ENCODE measurements at regions not wholly inside any gene's neighbourhood (a gene's known extent, or its start where the extent isn't known, plus 50 kb on each side); places are given as distances from the start of the nearest gene placed in this dataset.
A peak's percentile ranks its signal among the peaks of the same experiment; 100 is the strongest.

GRCh38 chr3:118742760-118743159 lies 291.9 kb downstream of the IGSF11 start:
- no peak for FAIRE-seq
- DNase-seq (ENCODE audit: insufficient read length, low spot score), result no peak
- no peak for TF ChIP-seq CTCF (IDR thresholded peaks at IDR 0.05; ENCODE audit: insufficient read depth, missing control alignments)

- DNase-seq (ENCODE audit: insufficient read length, low spot score) (no peak), FAIRE-seq (no peak)
- no peak for TF ChIP-seq CTCF (IDR thresholded peaks at IDR 0.05; ENCODE audit: insufficient read depth, missing control alignments)
Measured at GRCh38 chr3:118744186-118744585, 290.5 kb downstream of the IGSF11 start.

- FAIRE-seq (no peak), DNase-seq (ENCODE audit: insufficient read length, low spot score) (no peak)
- TF ChIP-seq CTCF (IDR thresholded peaks at IDR 0.05; ENCODE audit: insufficient read depth, missing control alignments), result no peak
Measured at GRCh38 chr3:118754406-118755252, 280.0 kb downstream of the IGSF11 start.

GRCh38 chr3:118755253-118755801 lies 279.3 kb downstream of the IGSF11 start:
- no peak for FAIRE-seq
- no peak for TF ChIP-seq CTCF (IDR thresholded peaks at IDR 0.05; ENCODE audit: insufficient read depth, missing control alignments)
- no peak for DNase-seq (ENCODE audit: insufficient read length, low spot score)

DNA sequence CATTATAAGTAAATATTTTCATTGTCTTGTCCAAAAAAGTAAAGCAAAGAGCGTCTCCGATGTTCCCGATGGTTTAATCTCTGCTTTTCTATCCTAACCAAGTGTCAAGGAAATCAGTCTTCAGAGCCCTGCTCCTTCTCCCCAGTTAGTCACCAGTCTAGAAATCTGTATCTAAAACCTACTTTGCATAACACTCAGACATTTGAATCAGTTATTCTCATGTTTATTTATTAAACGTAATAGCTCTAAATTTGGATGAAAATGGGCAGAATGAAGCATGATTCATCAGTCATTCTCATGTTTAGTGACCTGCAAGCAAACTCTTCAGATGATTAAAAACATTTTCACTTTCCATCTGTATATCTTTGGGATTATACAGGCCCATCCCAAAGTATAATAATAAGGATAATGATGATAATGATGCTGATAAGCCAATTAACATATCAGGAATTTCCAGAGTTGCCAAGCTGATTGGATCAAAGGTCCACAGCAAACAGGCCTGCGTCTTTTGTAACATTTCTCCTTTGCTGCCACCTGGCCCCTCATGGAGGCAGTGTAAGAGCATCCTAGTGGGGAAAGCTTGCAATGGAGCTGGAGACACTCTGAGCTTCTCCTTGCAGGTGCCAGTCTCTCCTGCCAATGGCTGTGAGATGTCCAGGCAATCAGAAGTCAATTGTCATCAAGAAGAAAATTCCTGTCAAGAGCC lies 273.9 kb downstream of the IGSF11 start:
- DNase-seq (ENCODE audit: insufficient read length, low spot score) (no peak), FAIRE-seq (no peak)
- TF ChIP-seq CTCF (IDR thresholded peaks at IDR 0.05; ENCODE audit: insufficient read depth, missing control alignments), result peak; percentile 36

DNA sequence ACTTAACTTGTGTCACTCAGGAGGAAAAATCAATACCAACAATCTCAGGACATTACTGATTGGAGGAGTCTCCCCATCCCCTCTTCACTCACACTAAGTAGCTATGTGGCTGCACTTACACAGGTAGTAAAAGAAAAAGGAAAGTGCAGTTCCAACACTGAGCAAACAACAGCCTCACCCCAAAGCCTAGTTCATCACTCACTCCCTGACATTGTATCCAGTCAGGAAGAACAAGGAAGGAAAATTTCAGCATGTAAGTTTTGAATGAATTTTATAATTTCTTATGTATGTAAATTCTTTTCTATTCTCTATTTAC lies 273.4 kb downstream of the IGSF11 start:
- FAIRE-seq (no peak), DNase-seq (ENCODE audit: insufficient read length, low spot score) (no peak)
- no peak for TF ChIP-seq CTCF (IDR thresholded peaks at IDR 0.05; ENCODE audit: insufficient read depth, missing control alignments)
